ENCODE measurements at regions not wholly inside any gene's neighbourhood (a gene's known extent, or its start where the extent isn't known, plus 50 kb on each side); places are given as distances from the start of the nearest gene placed in this dataset.

- Histone ChIP-seq H2BK15ac (ENCODE audit: low read depth, poor library complexity, severe bottlenecking) (no peak overlapping the region), H2BK12ac (ENCODE audit: low read length in 2 of 2) (no peak overlapping the region), H3K4me3 (ENCODE audit: insufficient read depth in 1 of 2, low read depth in 1 of 2, low read length in 2 of 2) (no peak overlapping the region), H3K9ac (ENCODE audit: low read length) (no peak overlapping the region), H3K4me1 (ENCODE audit: control insufficient read depth, insufficient read depth, low read depth, low read length) (no peaks in the 10 kb centered on the region), H2BK120ac (ENCODE audit: low read depth, low read length) (no peak overlapping the region), H3K9me3 (ENCODE audit: control insufficient read depth, low read length) (no peaks in the 10 kb centered on the region), H4K91ac (ENCODE audit: low read length) (no peak overlapping the region), H3K18ac (ENCODE audit: low read depth in 1 of 2, low read length in 2 of 2) (no peak overlapping the region), H3K4ac (ENCODE audit: low read depth in 1 of 2, low read length in 2 of 2) (no peak overlapping the region), H3K27me3 (ENCODE audit: control insufficient read depth in 1 of 2, insufficient read depth in 1 of 2, low read length in 2 of 2) (peaks cover 0 to 4% of the 10 kb centered on the region in 2 experiments), H2AFZ (ENCODE audit: low read depth, low read length) (no peak overlapping the region), H3K14ac (ENCODE audit: low read length in 2 of 2) (no peak overlapping the region), H2BK5ac (ENCODE audit: low read depth, low read length, poor library complexity, severe bottlenecking) (no peak overlapping the region), H4K8ac (ENCODE audit: low read length) (no peak overlapping the region), H2AK5ac (ENCODE audit: low read length, severe bottlenecking) (no peak overlapping the region), H3K23ac (ENCODE audit: low read length in 2 of 2) (no peak overlapping the region), H3K79me1 (replicated peaks; ENCODE audit: low read length, poor library complexity, severe bottlenecking) (no peaks in the 10 kb centered on the region), H3K36me3 (ENCODE audit: control insufficient read depth in 1 of 2, insufficient read depth in 2 of 2, low read depth in 1 of 2, low read length in 2 of 2) (no peaks in the 10 kb centered on the region), H3K27ac (ENCODE audit: low read length, poor library complexity, severe bottlenecking) (no peak overlapping the region), H3K4me2 (ENCODE audit: low read length, poor library complexity, severe bottlenecking) (no peak overlapping the region)
- no peak for DNase-seq
- 88% methylated on average over 2 of the region's 3 CpGs for WGBS
Measured at GRCh38 chr18:41820784-41821183, 134.2 kb upstream of the PIK3C3 start.

GRCh38 chr18:41818381-41819355 lies 136.4 kb upstream of the PIK3C3 start:
- peaks cover 0 to 4% of the 10 kb centered on the region in 2 experiments for H3K27me3 ChIP-seq (ENCODE audit: control insufficient read depth in 1 of 2, insufficient read depth in 1 of 2, low read length in 2 of 2)
- H4K91ac ChIP-seq (ENCODE audit: low read length): no peak overlapping the region
- no peak overlapping the region for H3K23ac ChIP-seq (ENCODE audit: low read length in 2 of 2)
- WGBS: 83% methylated on average over 11 of the region's 11 CpGs
- no peak overlapping the region for H3K4me2 ChIP-seq (ENCODE audit: low read length, poor library complexity, severe bottlenecking)
- no peaks in the 10 kb centered on the region for H3K79me1 ChIP-seq (replicated peaks; ENCODE audit: low read length, poor library complexity, severe bottlenecking)
- no peak overlapping the region for H2AFZ ChIP-seq (ENCODE audit: low read depth, low read length)
- H2BK15ac ChIP-seq (ENCODE audit: low read depth, poor library complexity, severe bottlenecking): no peak overlapping the region
- no peaks in the 10 kb centered on the region for H3K36me3 ChIP-seq (ENCODE audit: control insufficient read depth in 1 of 2, insufficient read depth in 2 of 2, low read depth in 1 of 2, low read length in 2 of 2)
- DNase-seq: no peak
- no peak overlapping the region for H3K9ac ChIP-seq (ENCODE audit: low read length)
- H4K8ac ChIP-seq (ENCODE audit: low read length): no peak overlapping the region
- no peak overlapping the region for H3K18ac ChIP-seq (ENCODE audit: low read depth in 1 of 2, low read length in 2 of 2)
- no peak overlapping the region for H2BK12ac ChIP-seq (ENCODE audit: low read length in 2 of 2)
- no peaks in the 10 kb centered on the region for H3K4me1 ChIP-seq (ENCODE audit: control insufficient read depth, insufficient read depth, low read depth, low read length)
- no peak overlapping the region for H2AK5ac ChIP-seq (ENCODE audit: low read length, severe bottlenecking)
- no peaks in the 10 kb centered on the region for H3K9me3 ChIP-seq (ENCODE audit: control insufficient read depth, low read length)
- no peak overlapping the region for H2BK120ac ChIP-seq (ENCODE audit: low read depth, low read length)
- no peak overlapping the region for H3K4me3 ChIP-seq (ENCODE audit: insufficient read depth in 1 of 2, low read depth in 1 of 2, low read length in 2 of 2)
- no peak overlapping the region for H3K14ac ChIP-seq (ENCODE audit: low read length in 2 of 2)
- H3K4ac ChIP-seq (ENCODE audit: low read depth in 1 of 2, low read length in 2 of 2): no peak overlapping the region
- no peak overlapping the region for H2BK5ac ChIP-seq (ENCODE audit: low read depth, low read length, poor library complexity, severe bottlenecking)
- no peak overlapping the region for H3K27ac ChIP-seq (ENCODE audit: low read length, poor library complexity, severe bottlenecking)

GRCh38 chr18:41814651-41815050 lies 140.4 kb upstream of the PIK3C3 start:
- Histone ChIP-seq H2AK5ac (ENCODE audit: low read length, severe bottlenecking) (no peak overlapping the region), H3K36me3 (ENCODE audit: control insufficient read depth in 1 of 2, insufficient read depth in 2 of 2, low read depth in 1 of 2, low read length in 2 of 2) (no peaks in the 10 kb centered on the region), H3K27ac (ENCODE audit: low read length, poor library complexity, severe bottlenecking) (no peak overlapping the region), H4K91ac (ENCODE audit: low read length) (no peak overlapping the region), H2BK120ac (ENCODE audit: low read depth, low read length) (no peak overlapping the region), H2BK15ac (ENCODE audit: low read depth, poor library complexity, severe bottlenecking) (no peak overlapping the region), H3K9ac (ENCODE audit: low read length) (no peak overlapping the region), H3K4me3 (ENCODE audit: insufficient read depth in 1 of 2, low read depth in 1 of 2, low read length in 2 of 2) (no peak overlapping the region), H3K18ac (ENCODE audit: low read depth in 1 of 2, low read length in 2 of 2) (no peak overlapping the region), H3K27me3 (ENCODE audit: control insufficient read depth in 1 of 2, insufficient read depth in 1 of 2, low read length in 2 of 2) (no peaks in the 10 kb centered on the region), H3K4ac (ENCODE audit: low read depth in 1 of 2, low read length in 2 of 2) (no peak overlapping the region), H2AFZ (ENCODE audit: low read depth, low read length) (no peak overlapping the region), H2BK5ac (ENCODE audit: low read depth, low read length, poor library complexity, severe bottlenecking) (no peak overlapping the region), H4K8ac (ENCODE audit: low read length) (no peak overlapping the region), H3K79me1 (replicated peaks; ENCODE audit: low read length, poor library complexity, severe bottlenecking) (no peaks in the 10 kb centered on the region), H3K4me2 (ENCODE audit: low read length, poor library complexity, severe bottlenecking) (no peak overlapping the region), H3K23ac (ENCODE audit: low read length in 2 of 2) (no peak overlapping the region), H3K4me1 (ENCODE audit: control insufficient read depth, insufficient read depth, low read depth, low read length) (no peaks in the 10 kb centered on the region), H2BK12ac (ENCODE audit: low read length in 2 of 2) (no peak overlapping the region), H3K14ac (ENCODE audit: low read length in 2 of 2) (no peak overlapping the region), H3K9me3 (ENCODE audit: control insufficient read depth, low read length) (no peaks in the 10 kb centered on the region)
- WGBS: 56% methylated on average over 2 of the region's 2 CpGs
- no peak for DNase-seq

GRCh38 chr18:41809652-41810051 lies 145.4 kb upstream of the PIK3C3 start:
- no peak overlapping the region for H2BK5ac ChIP-seq (ENCODE audit: low read depth, low read length, poor library complexity, severe bottlenecking)

More at GRCh38 chr18:41809652-41810051, 145.4 kb upstream of the PIK3C3 start:
- H3K18ac ChIP-seq (ENCODE audit: low read depth in 1 of 2, low read length in 2 of 2): no peak overlapping the region
- no peaks in the 10 kb centered on the region for H3K79me1 ChIP-seq (replicated peaks; ENCODE audit: low read length, poor library complexity, severe bottlenecking)
- H2AK5ac ChIP-seq (ENCODE audit: low read length, severe bottlenecking): no peak overlapping the region
- H2BK120ac ChIP-seq (ENCODE audit: low read depth, low read length): no peak overlapping the region
- H3K9me3 ChIP-seq (ENCODE audit: control insufficient read depth, low read length): no peaks in the 10 kb centered on the region
- H2BK15ac ChIP-seq (ENCODE audit: low read depth, poor library complexity, severe bottlenecking): no peak overlapping the region
- no peak overlapping the region for H2AFZ ChIP-seq (ENCODE audit: low read depth, low read length)
- no peak overlapping the region for H3K4me3 ChIP-seq (ENCODE audit: insufficient read depth in 1 of 2, low read depth in 1 of 2, low read length in 2 of 2)
- no peak overlapping the region for H2BK12ac ChIP-seq (ENCODE audit: low read length in 2 of 2)
- H3K14ac ChIP-seq (ENCODE audit: low read length in 2 of 2): no peak overlapping the region
- no peak overlapping the region for H3K4ac ChIP-seq (ENCODE audit: low read depth in 1 of 2, low read length in 2 of 2)
- no peaks in the 10 kb centered on the region for H3K4me1 ChIP-seq (ENCODE audit: control insufficient read depth, insufficient read depth, low read depth, low read length)
- no peak overlapping the region for H3K27ac ChIP-seq (ENCODE audit: low read length, poor library complexity, severe bottlenecking)
- H4K8ac ChIP-seq (ENCODE audit: low read length): no peak overlapping the region
- H3K9ac ChIP-seq (ENCODE audit: low read length): no peak overlapping the region
- H3K23ac ChIP-seq (ENCODE audit: low read length in 2 of 2): peak overlapping the region in 1 of 2 experiments; percentile 59
- H3K4me2 ChIP-seq (ENCODE audit: low read length, poor library complexity, severe bottlenecking): no peak overlapping the region
- H3K27me3 ChIP-seq (ENCODE audit: control insufficient read depth in 1 of 2, insufficient read depth in 1 of 2, low read length in 2 of 2): no peaks in the 10 kb centered on the region
- H4K91ac ChIP-seq (ENCODE audit: low read length): no peak overlapping the region
- 72% methylated on average over 2 of the region's 2 CpGs for WGBS
- H3K36me3 ChIP-seq (ENCODE audit: control insufficient read depth in 1 of 2, insufficient read depth in 2 of 2, low read depth in 1 of 2, low read length in 2 of 2): no peaks in the 10 kb centered on the region
- peak; percentile 2 for DNase-seq
